ENCODE measurements at regions not wholly inside any gene's neighbourhood (a gene's known extent, or its start where the extent isn't known, plus 50 kb on each side); places are given as distances from the start of the nearest gene placed in this dataset.
"Not testable (repeated sequence)": the region's sequence is repeated elsewhere in the genome, so short reads cannot be mapped to it uniquely, and the experiment has no call there.

- not testable (repeated sequence) for DNase-seq
Observed at GRCh38 chr4:28113586-28113985, 1252.9 kb downstream of the STIM2 start.

DNA sequence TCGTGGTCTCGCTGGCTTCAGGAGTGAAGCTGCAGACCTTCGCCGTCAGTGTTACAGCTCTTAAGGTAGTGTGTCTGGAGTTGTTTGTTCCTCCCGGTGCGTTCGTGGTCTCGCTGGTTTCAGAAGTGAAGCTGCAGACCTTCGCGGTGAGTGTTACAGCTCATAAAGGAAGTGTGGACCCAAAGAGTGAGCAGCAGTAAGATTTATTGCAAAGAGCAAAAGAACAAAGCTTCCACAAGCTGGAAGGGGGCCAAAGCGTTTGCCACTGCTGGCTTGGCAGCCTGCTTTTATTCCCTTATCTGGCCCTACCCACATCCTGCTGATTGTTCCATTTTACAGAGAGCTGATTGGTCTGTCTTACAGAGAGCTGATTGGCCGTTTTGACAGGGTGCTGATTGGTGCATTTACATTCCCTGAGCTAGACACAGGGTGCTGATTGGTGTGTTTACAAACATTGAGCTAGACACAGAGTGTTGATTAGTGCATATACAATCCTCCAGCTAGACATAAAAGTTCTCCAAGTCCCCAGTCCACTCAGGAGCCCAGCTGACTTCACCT lies 1256.0 kb downstream of the STIM2 start:
- not testable (repeated sequence) for DNase-seq

DNA sequence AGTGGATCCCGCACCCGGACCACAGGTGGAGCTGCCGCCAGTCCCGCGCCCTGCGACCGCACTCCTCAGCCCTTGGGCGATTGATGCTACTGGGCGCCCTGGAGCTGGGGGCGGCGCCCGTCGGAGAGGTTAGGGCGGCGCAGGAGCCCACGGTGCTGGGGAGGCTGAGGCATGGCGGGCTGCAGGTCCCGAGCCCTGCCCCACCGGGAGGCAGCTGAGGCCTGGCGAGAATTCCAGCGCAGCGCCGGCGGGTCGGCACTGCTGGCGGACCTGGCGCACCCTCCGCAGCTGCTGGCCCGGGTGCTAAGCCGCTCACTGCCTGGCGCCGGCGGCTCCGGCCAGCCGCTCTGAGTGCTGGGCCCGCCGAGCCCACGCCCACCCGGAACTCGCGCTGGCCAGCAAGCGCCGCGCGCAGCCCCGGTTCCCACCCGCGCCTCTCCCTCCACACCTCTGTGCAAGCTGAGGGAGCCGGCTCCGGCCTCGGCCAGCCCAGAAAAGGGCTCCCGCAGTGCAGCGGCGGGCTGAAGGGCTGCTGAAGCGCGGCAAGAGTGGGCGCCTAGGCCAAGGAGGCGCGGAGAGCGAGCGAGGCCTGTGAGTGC lies 1256.5 kb downstream of the STIM2 start:
- DNase-seq, result no peak

GRCh38 chr4:28146191-28146590 lies 1285.5 kb downstream of the STIM2 start:
- DNase-seq, result no peak

DNA sequence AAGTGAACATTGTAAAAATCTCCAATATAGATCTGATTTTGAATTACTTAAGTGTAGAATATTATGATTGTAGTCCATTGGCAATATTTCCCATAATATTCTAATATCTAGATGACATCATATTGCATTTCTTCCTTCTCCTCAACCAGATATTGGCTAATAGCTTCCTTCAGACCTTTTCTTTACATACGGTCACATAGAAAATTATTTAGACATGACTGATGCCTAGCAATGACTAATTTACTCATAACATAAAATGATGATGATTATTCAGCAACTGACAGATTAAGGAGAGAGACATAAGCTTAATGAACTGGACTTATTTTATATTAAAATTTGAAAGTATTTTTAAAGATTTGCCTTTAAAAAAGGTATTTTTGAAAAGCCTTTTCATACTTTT lies 1287.6 kb downstream of the STIM2 start:
- DNase-seq, result no peak

GRCh38 chr4:28149762-28150161 lies 1289.1 kb downstream of the STIM2 start:
- DNase-seq, result no peak

GRCh38 chr4:28151314-28151713 lies 1290.7 kb downstream of the STIM2 start:
- no peak for DNase-seq

DNA sequence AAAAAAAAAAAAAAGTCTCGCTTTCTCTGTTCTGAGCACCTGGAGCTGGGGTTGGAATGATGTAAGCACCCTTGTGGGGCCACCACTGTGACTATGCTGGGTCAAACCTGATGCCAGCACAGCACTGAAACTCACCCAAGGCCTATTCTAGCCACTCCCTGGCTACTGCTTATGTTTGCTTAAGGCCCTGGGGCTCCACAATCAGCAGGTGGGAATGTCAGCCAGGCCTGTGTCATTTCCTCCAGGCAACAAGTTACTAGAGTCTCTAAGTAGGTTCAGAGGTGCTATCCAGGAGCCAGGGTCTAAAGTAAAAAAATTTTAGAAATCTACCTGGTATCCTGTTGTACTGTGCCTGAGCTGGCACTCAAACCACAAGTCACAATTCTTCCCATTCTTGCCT lies 1306.8 kb downstream of the STIM2 start:
- no peak for DNase-seq

- DNase-seq, result no peak
Observed at GRCh38 chr4:28176942-28177341, 1316.3 kb downstream of the STIM2 start.

DNA sequence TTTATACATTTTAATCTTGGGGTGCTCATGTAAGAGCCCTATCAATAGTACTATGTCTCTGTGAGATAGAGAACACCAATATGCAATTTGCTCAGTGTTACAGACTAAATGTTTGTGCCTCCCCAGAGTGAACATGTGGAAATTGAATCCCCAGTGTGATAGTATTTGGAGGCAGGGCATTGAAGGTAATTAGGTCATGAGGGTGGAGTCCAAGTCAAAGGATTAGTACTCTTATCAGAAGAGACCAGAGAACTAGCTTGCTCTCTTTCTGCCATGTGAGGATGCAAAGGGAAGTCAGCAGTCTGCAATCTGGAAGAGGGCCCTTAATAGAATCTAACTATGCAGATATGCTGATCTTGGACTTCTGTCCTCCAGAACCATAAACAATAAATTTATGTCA lies 1317.0 kb downstream of the STIM2 start:
- no peak for DNase-seq

DNA sequence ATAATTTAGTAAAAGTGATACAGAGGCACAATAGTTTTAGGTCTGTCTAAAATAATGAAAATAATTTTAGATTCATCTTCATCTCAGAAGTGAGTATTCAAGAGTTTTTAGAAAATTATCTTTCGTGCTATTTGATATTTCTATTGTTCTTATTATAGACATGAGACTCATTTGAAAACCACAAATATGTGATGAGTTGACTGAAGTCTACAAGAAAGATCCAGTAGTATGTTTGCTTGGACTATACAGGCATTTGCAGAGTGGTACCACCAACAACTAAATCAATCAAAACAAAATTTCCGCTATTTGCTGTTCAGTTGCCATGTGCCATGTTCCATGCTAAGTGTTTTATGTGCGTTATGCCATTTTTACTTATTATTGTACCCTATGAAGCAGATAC lies 1318.5 kb downstream of the STIM2 start:
- DNase-seq, result no peak

DNA sequence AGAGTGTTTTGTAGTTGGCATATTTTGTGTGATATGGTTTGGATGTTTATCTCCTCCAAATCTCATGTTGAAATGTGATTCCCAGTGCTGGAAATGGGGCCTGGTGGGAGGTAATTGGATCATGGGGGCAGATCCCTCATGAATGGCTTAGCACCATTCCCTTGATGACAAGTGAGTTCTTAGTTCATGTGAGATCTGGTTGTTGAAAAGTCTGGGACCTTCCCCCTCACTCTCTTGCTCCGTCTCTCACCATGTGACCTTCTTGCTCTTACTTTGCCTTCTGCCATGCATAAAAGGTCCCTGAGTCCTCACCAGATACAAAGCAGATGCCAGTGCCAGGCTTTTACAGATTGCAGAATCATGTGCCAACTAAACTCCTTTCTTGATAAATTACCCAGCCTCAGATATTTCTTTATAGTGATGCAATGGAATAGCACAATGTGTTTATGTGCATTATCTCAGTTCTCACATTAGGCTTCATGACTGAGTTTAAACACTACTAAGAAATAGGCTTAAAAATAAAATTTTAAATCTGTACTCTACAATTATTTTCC lies 1348.8 kb downstream of the STIM2 start:
- no peak for DNase-seq

DNA sequence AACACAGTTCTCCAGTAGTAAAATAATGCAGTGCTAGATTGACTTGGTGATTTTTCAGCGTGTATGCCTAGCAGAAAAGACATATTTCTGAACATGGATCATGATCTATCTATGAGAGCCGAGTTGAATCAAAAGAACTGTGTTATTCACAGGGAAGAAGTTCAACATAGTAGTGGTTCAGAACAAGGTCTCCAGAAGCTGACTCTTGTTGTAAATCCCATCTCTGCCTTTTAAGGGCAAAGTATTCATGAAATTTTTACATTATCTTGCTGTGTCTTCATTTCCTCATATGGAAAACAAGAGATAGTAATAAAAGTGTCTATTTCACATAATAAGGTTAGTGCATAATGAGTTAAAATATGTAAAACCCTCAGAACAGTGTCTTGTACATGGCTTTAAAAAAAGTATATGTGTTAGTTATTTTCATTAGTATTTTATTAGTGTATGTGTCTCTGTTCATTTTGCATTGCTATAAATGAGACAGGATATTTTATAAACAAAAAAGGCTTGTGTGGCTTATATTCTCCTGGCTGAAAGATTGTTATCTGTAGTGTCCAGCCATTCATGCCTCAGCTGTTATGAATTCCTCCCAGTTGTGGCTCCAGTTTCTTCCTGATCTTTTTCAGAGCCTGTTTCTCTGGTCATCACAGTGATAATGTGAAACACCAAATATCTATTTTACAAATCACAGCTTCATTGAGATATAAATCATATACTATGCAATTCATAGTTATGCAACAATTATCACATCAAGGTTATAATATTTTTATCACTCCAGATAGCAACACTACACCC lies 1351.2 kb downstream of the STIM2 start:
- DNase-seq, result no peak

DNA sequence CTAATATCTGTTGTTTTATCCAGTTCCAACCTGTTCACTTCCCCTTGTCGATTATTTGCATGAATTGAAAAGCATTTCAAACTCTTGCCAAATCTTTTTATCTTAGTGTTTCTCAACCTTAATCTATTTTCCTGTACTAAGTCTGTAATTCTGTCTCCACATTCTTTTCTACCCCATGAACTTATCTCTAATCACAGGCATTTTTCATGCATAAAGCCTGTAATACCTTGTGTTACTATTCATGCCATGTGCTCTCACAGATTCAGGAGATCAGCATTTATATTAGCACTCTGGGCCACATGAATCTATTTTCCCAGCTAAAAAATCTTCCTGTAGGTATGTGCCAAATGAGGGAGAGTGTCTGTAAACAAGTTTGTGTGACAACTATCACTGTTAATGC lies 1360.9 kb downstream of the STIM2 start:
- DNase-seq, result no peak

- no peak for DNase-seq
Observed at GRCh38 chr4:28225050-28225449, 1364.4 kb downstream of the STIM2 start.

DNA sequence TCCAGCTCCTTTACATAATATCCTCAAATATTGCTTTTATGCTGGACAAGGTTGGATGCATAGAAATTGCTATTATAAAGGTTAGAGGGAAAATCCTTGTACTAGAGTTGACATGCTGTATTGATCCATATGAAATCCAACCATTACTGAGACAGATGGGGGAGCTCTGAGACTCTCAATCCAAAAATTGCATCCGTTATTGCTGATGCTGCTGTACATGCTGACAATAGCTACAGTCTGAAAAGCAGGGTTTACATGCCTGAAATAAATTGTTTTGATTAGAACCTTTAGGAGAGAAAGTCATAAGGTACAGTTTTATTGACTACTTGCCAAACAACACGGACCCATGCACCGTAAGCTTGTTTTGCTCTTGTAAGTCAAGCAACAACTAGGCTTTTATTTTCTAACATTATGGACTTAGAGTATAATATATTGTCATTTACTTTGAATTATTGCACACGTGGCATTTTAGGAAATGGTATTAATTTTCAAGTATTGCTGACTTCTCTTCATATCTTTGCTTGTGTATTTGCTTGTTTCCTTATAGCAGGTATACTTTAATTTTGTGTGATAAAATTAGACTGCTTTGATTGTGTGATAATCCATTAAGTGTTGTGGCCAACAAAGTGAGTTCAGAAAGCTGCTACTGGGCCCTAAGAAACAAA lies 1365.2 kb downstream of the STIM2 start:
- no peak for DNase-seq

- DNase-seq, result no peak
Observed at GRCh38 chr4:28226962-28227361, 1366.3 kb downstream of the STIM2 start.

DNA sequence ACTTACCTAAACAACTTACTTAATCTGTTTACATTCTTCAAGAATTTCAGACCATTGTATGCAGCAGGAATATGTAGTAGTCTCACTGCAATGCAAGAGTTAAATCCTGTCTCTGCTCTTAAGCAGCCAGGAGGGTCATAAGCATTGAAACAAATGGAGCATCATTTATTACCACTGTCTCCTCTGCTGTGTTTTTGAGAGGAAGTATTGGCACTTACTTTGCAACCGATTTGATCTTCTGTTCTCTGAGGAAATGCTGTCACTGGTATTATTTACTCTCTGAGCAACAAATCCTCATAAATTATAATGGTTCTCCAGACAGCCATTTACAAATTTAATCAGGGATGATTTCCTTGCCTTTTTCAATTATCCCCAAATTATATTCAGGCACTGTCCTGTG lies 1367.1 kb downstream of the STIM2 start:
- DNase-seq, result no peak

GRCh38 chr4:28228561-28229491 lies 1368.2 kb downstream of the STIM2 start:
- no peak for DNase-seq

GRCh38 chr4:28232376-28232775 lies 1371.7 kb downstream of the STIM2 start:
- DNase-seq, result no peak

DNA sequence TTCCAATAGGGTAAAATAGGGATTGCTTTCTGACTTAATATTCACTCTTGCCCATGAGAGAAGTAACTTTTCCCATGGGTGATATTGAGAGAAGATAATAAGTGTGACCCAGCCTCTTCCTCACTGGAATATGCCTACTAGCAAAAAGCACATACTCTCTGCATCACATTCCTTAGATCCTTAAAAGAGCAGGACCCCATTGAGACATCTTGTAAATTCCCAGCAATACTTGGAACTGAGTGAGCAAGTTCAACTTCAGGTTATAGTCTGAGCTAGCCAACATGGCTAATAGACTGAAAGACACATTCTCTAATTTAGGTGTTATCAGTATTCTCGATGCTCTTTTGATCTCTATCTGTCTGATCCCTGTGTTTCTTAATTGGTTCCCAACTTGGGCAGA lies 1372.3 kb downstream of the STIM2 start:
- no peak for DNase-seq

- DNase-seq, result no peak
Observed at GRCh38 chr4:28233724-28234123, 1373.1 kb downstream of the STIM2 start.

All from NCI-H2171 treated with DMSO at 0.1 percent for 48 hours (cell line).